HCT116 (cell line): ENCODE measurements at regions not wholly inside any gene's neighbourhood (a gene's known extent, or its start where the extent isn't known, plus 50 kb on each side); places are given as distances from the start of the nearest gene placed in this dataset.

Experiments used
- ATAC-seq: fragments of 200-7000 bp; cut with Tn5 transposase; 2 replicates; pipeline ENCODE4 v1.9.1; 2020; ENCODE audit warnings: mild to moderate bottlenecking, moderate library complexity
- BruUV-seq: library from RNA; stranded (reverse); fragments of 400-500 nt; replicated peaks from 2 replicates; lab custom pipeline; 2021; lab: Mats Ljungman, UMichigan
- CTCF ChIA-PET: fragments of 300-600 bp; sonication (Branson Sonifier 250); formaldehyde crosslinking; loops from one replicate; lab custom pipeline; 2021; ENCODE audit warnings: antibody characterized with exemption; lab: Charles Lee
- POLR2A ChIA-PET: fragments of 300-600, 350-600 bp; sonication (Branson Sonifier 250); formaldehyde crosslinking; loops from one replicate; lab custom pipeline; 2021; ENCODE audit warnings: antibody characterized with exemption; lab: Charles Lee
- RAD21 ChIA-PET, 2 experiments: fragments of 300-600 bp; sonication (Branson Sonifier 250); formaldehyde crosslinking; loops; one replicate each; lab custom pipeline; 2023; ENCODE audit warnings: low total read pairs in 2 of 2; ENCODE audit not compliant: uncharacterized antibody in 2 of 2, unreplicated experiment in 2 of 2, low non-redundant PET in 1 of 2; lab: Charles Lee
- DNase-seq: peaks from one replicate; pipeline ENCODE4 v3.0.0-alpha.2; 2010; ENCODE audit warnings: low read depth, low spot score
- H2AFZ ChIP-seq: fragments of 200-600 bp; shearing (Covaris generic), sonication (generic); 2 replicates; pipeline ENCODE4 v1.6.1; 2017; ENCODE audit warnings: low read depth, mixed run types, mixed read lengths, antibody characterized with exemption, low read length; ENCODE audit not compliant: poor library complexity, severe bottlenecking
- H3K27ac ChIP-seq: 2 replicates; pipeline ENCODE4 v1.5.1; 2012; ENCODE audit warnings: low read depth, low read length
- H3K27me3 ChIP-seq: fragments of 200-600 bp; sonication (generic); 2 replicates; pipeline ENCODE4 v1.6.1; 2016; ENCODE audit warnings: mixed run types, low read length, mixed read lengths; ENCODE audit not compliant: insufficient read depth
- H3K36me3 ChIP-seq, 2 experiments: fragments of 200-500 bp in 1 of 2; fragments of 200-600 bp in 1 of 2; sonication (Bioruptor generic) in 1 of 2; sonication (generic) in 1 of 2; 2 replicates each; pipeline versions ENCODE4 v1.5.1 to v1.6.1; 2014 to 2016; ENCODE audit warnings: low read length in 2 of 2, inconsistent platforms in 1 of 2, mixed read lengths in 1 of 2, mixed run types in 1 of 2; ENCODE audit not compliant: insufficient read depth in 2 of 2, control insufficient read depth in 1 of 2
- H3K4me1 ChIP-seq, 2 experiments: fragments of 200-600 bp in 1 of 2; sonication (generic) in 1 of 2; 2 replicates each; pipeline versions ENCODE4 v1.5.1 to v1.6.1; 2012 to 2017; ENCODE audit warnings: low read length in 2 of 2, inconsistent platforms in 1 of 2, mild to moderate bottlenecking in 1 of 2, mixed read lengths in 1 of 2, mixed run types in 1 of 2, moderate library complexity in 1 of 2; ENCODE audit not compliant: insufficient read depth in 2 of 2, control insufficient read depth in 1 of 2
- H3K4me2 ChIP-seq: fragments of 200-600 bp; sonication (generic); 2 replicates; pipeline ENCODE4 v1.6.1; 2017; ENCODE audit warnings: mixed run types, low read length, mixed read lengths
- H3K4me3 ChIP-seq, 2 experiments: fragments of 200-600 bp in 1 of 2; sonication (generic) in 1 of 2; replicated peaks in 1 of 2; 2 replicates each; pipeline ENCODE4 v1.5.1; 2011 to 2016; ENCODE audit warnings: low read length in 2 of 2, control low read depth in 1 of 2, low read depth in 1 of 2, mild to moderate bottlenecking in 1 of 2, mixed read lengths in 1 of 2, mixed run types in 1 of 2
- H3K79me2 ChIP-seq: fragments of 200-600 bp; sonication (generic); 2 replicates; pipeline ENCODE4 v1.6.1; 2017; ENCODE audit warnings: mild to moderate bottlenecking, mixed run types, low read length, moderate library complexity, mixed read lengths; ENCODE audit not compliant: insufficient read depth
- H3K9ac ChIP-seq: fragments of 200-600 bp; sonication (generic); 2 replicates; pipeline ENCODE4 v1.6.1; 2016; ENCODE audit warnings: low read length, mixed read lengths
- H3K9me2 ChIP-seq: fragments of 200-600 bp; sonication (generic), shearing (Covaris generic); 2 replicates; pipeline ENCODE4 v1.6.1; 2017; ENCODE audit warnings: mixed run types, mild to moderate bottlenecking, moderate library complexity; ENCODE audit not compliant: insufficient read depth
- H3K9me3 ChIP-seq, 2 experiments: fragments of 200-500 bp in 1 of 2; fragments of 200-600 bp in 1 of 2; sonication (Bioruptor generic) in 1 of 2; sonication (generic) in 1 of 2; 2 replicates each; pipeline ENCODE4 v1.6.1; 2014 to 2017; ENCODE audit warnings: low read length in 2 of 2, mixed read lengths in 2 of 2, inconsistent platforms in 1 of 2, low read depth in 1 of 2, mild to moderate bottlenecking in 1 of 2, mixed run types in 1 of 2, moderate library complexity in 1 of 2; ENCODE audit not compliant: control insufficient read depth in 1 of 2, insufficient read depth in 1 of 2
- H4K20me1 ChIP-seq: fragments of 200-600 bp; sonication (generic), shearing (Covaris generic); 2 replicates; pipeline ENCODE4 v1.6.1; 2017; ENCODE audit warnings: mixed run types, mild to moderate bottlenecking, moderate library complexity; ENCODE audit not compliant: insufficient read depth
- ELF1 ChIP-seq: IDR thresholded peaks from 2 replicates; pipeline ENCODE4 v1.6.1; 2012; ENCODE audit warnings: low read depth, borderline replicate concordance
- EZH2 ChIP-seq: fragments of 200-600 bp; sonication (generic); IDR thresholded peaks from 2 replicates; pipeline ENCODE4 v1.6.1; 2017; ENCODE audit warnings: antibody characterized with exemption, mixed run types
- EZH2phosphoT487 ChIP-seq: fragments of 200-600 bp; IDR thresholded peaks from 2 replicates; pipeline ENCODE4 v1.6.1; 2018; ENCODE audit warnings: antibody characterized with exemption, borderline replicate concordance
- JUND ChIP-seq: IDR thresholded peaks from 2 replicates; pipeline ENCODE4 v1.6.1; 2012
- SP1 ChIP-seq: IDR thresholded peaks from 2 replicates; pipeline ENCODE4 v1.6.1; 2012; ENCODE audit warnings: low read depth
- TCF7L2 ChIP-seq: IDR thresholded peaks from 2 replicates; pipeline ENCODE4 v1.7.0; 2011; ENCODE audit warnings: borderline replicate concordance, inconsistent platforms; ENCODE audit not compliant: insufficient read depth, insufficient read length; ENCODE audit errors: extremely low read depth
- ZFX ChIP-seq: fragments of 450-650 bp; IDR thresholded peaks from 2 replicates; pipeline ENCODE4 v1.6.1; 2017
- intact Hi-C: fragments of 100-400 bp; cut with micrococcal nuclease; formaldehyde crosslinking; loops from 2 replicates; pipeline ENCODE4 v1.10.0; 2022
- TF ChIP-seq, protein P1 (sequence below): IDR thresholded peaks from 2 replicates; pipeline ENCODE4 v1.6.1; 2012
- TF ChIP-seq, protein P2 (sequence below): IDR thresholded peaks from 2 replicates; pipeline ENCODE4 v1.6.1; 2012; ENCODE audit warnings: low read depth

DNA sequence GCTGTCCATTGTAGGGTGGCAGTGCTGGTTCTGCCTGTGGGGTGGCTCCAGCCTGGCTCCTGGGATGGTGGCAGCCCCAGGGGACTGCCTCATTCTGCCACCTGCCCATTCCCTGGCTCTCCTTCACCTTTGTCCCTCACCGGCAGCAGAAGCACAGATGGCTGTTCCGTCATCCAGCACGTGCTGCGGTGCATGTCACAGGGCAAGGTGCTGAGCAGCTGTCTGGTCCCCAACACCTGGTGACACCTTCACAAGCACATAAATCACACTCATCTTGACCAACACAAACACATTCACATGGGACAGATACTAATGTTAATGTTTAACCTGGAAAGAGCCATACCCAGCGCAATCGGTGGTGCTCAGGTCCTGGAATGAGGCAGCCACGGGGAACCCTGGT is 126.8 kb downstream of the UQCRFS1 start:
- H3K9ac ChIP-seq = no peak overlapping the region
- peaks cover 0 to 4% of the 10 kb centered on the region in 2 experiments; a peak in 2 of 4 replicates for H3K9me3 ChIP-seq
- no TSS peak for BruUV-seq
- DNase-seq (no peak), ATAC-seq (no peak)
- no peaks in the 10 kb centered on the region for H4K20me1 ChIP-seq
- H3K27ac ChIP-seq = no peak overlapping the region
- H3K79me2 ChIP-seq = no peaks in the 10 kb centered on the region
- H3K4me3 ChIP-seq = no peak overlapping the region
- no peaks in the 10 kb centered on the region for H3K36me3 ChIP-seq
- RAD21 ChIA-PET = no interaction called here
- no peaks in the 10 kb centered on the region for H3K4me1 ChIP-seq
- intact Hi-C loops = no loop called here
- POLR2A ChIA-PET = no interaction called here
- H3K4me2 ChIP-seq = no peak overlapping the region
- CTCF ChIA-PET = no interaction called here
- H3K27me3 ChIP-seq = no peaks in the 10 kb centered on the region
- H2AFZ ChIP-seq = no peak overlapping the region
- H3K9me2 ChIP-seq = no peaks in the 10 kb centered on the region
- TF ChIP-seq TCF7L2 (no peak), SP1 (no peak), ZFX (no peak), EZH2phosphoT487 (no peak), ELF1 (no peak), JUND (no peak), EZH2 (no peak)
- TF ChIP-seq, protein P1, sequence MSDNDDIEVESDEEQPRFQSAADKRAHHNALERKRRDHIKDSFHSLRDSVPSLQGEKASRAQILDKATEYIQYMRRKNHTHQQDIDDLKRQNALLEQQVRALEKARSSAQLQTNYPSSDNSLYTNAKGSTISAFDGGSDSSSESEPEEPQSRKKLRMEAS = no peak
- TF ChIP-seq, protein P2, sequence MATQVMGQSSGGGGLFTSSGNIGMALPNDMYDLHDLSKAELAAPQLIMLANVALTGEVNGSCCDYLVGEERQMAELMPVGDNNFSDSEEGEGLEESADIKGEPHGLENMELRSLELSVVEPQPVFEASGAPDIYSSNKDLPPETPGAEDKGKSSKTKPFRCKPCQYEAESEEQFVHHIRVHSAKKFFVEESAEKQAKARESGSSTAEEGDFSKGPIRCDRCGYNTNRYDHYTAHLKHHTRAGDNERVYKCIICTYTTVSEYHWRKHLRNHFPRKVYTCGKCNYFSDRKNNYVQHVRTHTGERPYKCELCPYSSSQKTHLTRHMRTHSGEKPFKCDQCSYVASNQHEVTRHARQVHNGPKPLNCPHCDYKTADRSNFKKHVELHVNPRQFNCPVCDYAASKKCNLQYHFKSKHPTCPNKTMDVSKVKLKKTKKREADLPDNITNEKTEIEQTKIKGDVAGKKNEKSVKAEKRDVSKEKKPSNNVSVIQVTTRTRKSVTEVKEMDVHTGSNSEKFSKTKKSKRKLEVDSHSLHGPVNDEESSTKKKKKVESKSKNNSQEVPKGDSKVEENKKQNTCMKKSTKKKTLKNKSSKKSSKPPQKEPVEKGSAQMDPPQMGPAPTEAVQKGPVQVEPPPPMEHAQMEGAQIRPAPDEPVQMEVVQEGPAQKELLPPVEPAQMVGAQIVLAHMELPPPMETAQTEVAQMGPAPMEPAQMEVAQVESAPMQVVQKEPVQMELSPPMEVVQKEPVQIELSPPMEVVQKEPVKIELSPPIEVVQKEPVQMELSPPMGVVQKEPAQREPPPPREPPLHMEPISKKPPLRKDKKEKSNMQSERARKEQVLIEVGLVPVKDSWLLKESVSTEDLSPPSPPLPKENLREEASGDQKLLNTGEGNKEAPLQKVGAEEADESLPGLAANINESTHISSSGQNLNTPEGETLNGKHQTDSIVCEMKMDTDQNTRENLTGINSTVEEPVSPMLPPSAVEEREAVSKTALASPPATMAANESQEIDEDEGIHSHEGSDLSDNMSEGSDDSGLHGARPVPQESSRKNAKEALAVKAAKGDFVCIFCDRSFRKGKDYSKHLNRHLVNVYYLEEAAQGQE = no peak
